HUES6 (cell line): ENCODE measurements at regions not wholly inside any gene's neighbourhood (a gene's known extent, or its start where the extent isn't known, plus 50 kb on each side); places are given as distances from the start of the nearest gene placed in this dataset.

Source experiments
- H3K27ac ChIP-seq: 2 replicates; pipeline ENCODE4 v1.7.0; 2013; ENCODE audit warnings: low read depth, mild to moderate bottlenecking, low read length, inconsistent platforms
- H3K27me3 ChIP-seq: 2 replicates; pipeline ENCODE4 v1.6.1; 2013; ENCODE audit warnings: low read length; ENCODE audit not compliant: control insufficient read depth, insufficient read depth
- H3K36me3 ChIP-seq: 2 replicates; pipeline ENCODE4 v1.6.1; 2013; ENCODE audit warnings: low read length; ENCODE audit not compliant: control insufficient read depth, insufficient read depth
- H3K4me1 ChIP-seq: 2 replicates; pipeline ENCODE4 v1.6.1; 2013; ENCODE audit warnings: low read length; ENCODE audit not compliant: control insufficient read depth, insufficient read depth
- H3K4me3 ChIP-seq: 2 replicates; pipeline ENCODE4 v1.5.1; 2013; ENCODE audit warnings: low read depth, low read length
- H3K9ac ChIP-seq: one replicate; pipeline ENCODE4 v1.6.1; 2013; ENCODE audit warnings: mild to moderate bottlenecking, low read length
- H3K9me3 ChIP-seq: 2 replicates; pipeline ENCODE4 v1.6.1; 2013; ENCODE audit warnings: low read depth, low read length; ENCODE audit not compliant: control insufficient read depth, insufficient read depth

DNA sequence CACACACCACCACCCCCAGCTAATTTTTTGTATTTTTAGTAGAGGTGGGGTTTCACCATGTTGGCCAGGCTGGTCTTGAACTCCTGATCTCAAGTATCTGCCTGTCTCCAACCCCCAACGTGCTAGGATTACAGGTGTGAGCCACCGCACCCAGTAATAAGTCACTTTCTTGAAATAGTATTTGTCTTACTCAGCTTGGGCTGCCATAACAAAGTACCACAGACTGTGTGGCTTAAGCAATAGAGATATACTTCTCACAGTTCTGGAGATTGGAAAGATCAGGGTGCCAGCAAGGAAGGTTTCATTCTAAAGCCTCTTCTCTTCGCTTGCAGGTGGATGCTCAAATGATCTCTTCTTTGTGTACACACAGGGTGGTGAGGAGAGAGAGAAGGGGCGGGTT lies 99.8 kb downstream of the ARRDC3 start:
- Histone ChIP-seq H3K36me3 (no peaks in the 10 kb centered on the region), H3K27me3 (no peaks in the 10 kb centered on the region), H3K27ac (no peak overlapping the region), H3K9me3 (peaks cover 19% of the 10 kb centered on the region), H3K4me1 (peaks cover 12% of the 10 kb centered on the region; the same call in 1 of the 2 replicates), H3K9ac (no peak overlapping the region), H3K4me3 (no peak overlapping the region)

DNA sequence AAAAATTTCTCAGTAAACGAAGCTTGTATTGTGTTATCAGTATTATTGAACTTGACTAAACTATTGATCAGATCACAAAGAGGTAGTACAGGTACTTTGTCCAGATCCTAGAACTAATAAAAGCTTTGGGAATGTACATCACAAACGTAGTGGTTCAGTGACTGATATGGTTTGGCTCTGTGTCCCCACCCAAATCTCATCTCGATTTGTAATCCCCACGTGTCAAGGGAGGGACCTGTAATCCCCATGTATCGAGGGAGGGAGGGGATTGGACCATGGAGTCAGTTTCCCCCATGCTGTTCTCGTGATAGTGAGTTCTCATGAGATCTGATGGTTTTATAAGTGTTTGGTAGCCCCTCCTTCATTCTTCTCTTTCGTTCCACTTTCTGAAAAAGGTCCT lies 100.9 kb downstream of the ARRDC3 start:
- Histone ChIP-seq H3K9ac (no peak overlapping the region), H3K4me1 (peaks cover 12% of the 10 kb centered on the region; the same call in 1 of the 2 replicates), H3K36me3 (no peaks in the 10 kb centered on the region), H3K27ac (no peak overlapping the region), H3K4me3 (no peak overlapping the region), H3K27me3 (no peaks in the 10 kb centered on the region), H3K9me3 (peaks cover 19% of the 10 kb centered on the region)

DNA sequence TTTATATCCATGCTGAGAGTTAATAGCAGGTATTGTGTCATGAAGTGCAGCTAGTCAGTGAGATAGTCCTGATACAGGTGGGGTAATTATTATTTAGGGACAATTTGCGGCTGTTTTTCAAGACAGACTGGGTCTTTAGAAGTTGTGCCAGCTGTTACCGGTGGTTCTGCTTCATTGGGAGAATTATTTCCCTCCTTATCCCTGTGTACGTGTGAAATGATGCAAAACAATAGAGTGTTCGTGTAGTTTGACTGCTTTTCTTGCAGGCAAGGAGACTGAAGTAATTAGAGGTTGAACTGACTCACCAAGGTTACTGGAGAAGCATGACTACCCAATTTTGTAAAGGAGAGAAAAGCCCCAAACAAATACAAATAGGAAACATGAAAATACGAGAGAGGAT lies 101.7 kb downstream of the ARRDC3 start:
- Histone ChIP-seq H3K4me1 (peaks cover 12% of the 10 kb centered on the region; the same call in 1 of the 2 replicates), H3K27me3 (no peaks in the 10 kb centered on the region), H3K36me3 (no peaks in the 10 kb centered on the region), H3K4me3 (no peak overlapping the region), H3K9ac (no peak overlapping the region), H3K27ac (no peak overlapping the region), H3K9me3 (peaks cover 19% of the 10 kb centered on the region)

DNA sequence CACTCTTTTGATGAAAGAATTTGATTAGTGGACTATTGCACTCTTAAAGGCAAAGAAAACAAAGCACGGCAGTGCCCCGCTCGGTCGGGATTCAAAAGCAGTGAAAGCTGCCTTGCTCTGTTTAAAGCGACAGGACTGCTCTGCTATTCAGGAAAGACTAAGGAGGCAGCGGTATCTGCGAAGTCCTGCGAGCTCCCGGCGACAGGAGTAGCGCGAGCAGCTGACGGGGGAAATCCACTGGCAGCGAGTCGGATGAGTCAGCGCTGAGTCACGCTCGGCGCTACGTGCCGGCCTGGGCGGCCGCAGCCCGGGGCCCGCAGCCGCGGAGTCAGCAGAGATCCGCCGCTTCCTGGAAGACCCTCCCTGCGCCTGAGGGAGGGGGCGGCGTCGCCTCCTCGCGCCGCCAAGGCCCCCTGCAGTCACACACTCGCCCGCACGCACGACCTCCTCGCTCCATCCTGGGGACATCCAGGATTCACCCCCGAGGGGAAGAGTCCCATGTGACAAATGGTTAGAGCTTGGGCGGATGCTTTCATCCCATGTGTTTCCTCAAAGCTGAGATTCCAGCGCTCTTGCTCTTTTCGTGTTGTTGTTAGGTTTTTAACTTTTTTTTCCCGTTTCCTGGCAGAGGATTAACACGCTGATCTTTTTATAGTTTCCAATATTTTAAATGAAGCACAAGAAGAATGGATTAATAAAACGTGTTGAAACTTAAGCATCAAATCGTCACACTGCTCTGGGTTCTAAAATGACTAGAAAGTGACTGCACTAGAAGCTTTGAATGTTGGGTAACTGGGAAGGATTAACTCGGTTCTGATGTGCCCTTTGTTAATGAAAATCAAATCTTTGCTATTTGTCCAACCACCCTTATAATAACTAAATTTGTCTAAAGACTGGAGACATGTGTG lies 102.5 kb downstream of the ARRDC3 start:
- peaks cover 14% of the 10 kb centered on the region for H3K9me3 ChIP-seq
- H3K4me1 ChIP-seq: peaks cover 12% of the 10 kb centered on the region; the same call in 1 of the 2 replicates
- H3K27me3 ChIP-seq: no peaks in the 10 kb centered on the region
- peak overlapping the region; percentile 88 for H3K4me3 ChIP-seq
- no peaks in the 10 kb centered on the region for H3K36me3 ChIP-seq
- peak overlapping the region; percentile 93 for H3K9ac ChIP-seq
- peak overlapping the region; percentile 79; the same call in 1 of the 2 replicates for H3K27ac ChIP-seq

DNA sequence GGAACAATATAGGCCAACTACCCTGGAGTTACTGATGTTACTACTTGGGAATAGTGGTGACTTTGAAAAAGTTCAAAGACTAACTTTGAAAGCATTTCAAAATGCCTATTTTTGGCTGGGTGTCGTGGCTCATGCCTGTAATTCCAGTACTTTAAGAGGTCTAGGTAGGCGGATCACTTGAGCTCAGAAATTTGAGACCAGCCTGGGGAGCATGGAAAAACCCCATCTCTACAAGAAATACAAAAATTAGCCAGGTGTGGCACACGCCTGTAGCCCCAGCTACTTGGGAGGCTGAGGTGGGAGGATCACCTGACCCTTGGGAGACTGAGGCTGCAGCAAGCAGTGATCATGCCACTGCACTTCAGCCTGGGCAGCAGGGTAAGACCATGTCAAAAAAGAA lies 105.3 kb downstream of the ARRDC3 start:
- H3K27me3 ChIP-seq: no peaks in the 10 kb centered on the region
- no peak overlapping the region for H3K9ac ChIP-seq
- peaks cover 12% of the 10 kb centered on the region; the same call in 1 of the 2 replicates for H3K4me1 ChIP-seq
- no peak overlapping the region for H3K4me3 ChIP-seq
- peaks cover 1% of the 10 kb centered on the region; the same call in 1 of the 2 replicates for H3K9me3 ChIP-seq
- no peaks in the 10 kb centered on the region for H3K36me3 ChIP-seq
- no peak overlapping the region for H3K27ac ChIP-seq

DNA sequence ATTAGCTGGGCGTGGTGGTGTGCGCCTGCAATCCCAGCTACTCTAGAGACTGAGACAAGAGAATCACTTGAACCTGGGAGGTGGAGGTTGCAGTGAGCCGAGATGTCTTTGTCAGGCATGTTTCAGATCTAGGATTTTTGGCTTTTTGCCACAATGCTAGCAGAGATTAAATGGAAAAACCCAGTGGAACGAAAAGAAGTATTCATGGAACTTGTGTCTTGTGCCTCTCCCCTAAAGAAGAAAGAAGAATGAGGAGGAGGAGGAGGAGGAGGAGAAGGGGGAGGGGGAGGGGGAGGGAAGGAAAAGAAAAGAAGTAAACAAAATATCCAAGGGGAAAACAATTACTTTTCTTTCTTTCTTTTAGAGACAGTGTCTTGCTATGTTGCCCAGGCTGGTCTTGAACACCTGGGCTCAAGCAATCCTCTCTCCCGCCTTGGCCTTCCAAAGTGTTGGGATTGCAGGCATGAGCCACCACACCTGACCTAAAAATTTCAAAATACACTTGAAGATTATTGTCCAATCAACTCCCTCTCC lies 106.0 kb downstream of the ARRDC3 start:
- no peak overlapping the region for H3K4me3 ChIP-seq
- H3K9me3 ChIP-seq: no peaks in the 10 kb centered on the region
- H3K9ac ChIP-seq: no peak overlapping the region
- no peaks in the 10 kb centered on the region for H3K36me3 ChIP-seq
- H3K4me1 ChIP-seq: peaks cover 12% of the 10 kb centered on the region; the same call in 1 of the 2 replicates
- H3K27ac ChIP-seq: no peak overlapping the region
- H3K27me3 ChIP-seq: no peaks in the 10 kb centered on the region

DNA sequence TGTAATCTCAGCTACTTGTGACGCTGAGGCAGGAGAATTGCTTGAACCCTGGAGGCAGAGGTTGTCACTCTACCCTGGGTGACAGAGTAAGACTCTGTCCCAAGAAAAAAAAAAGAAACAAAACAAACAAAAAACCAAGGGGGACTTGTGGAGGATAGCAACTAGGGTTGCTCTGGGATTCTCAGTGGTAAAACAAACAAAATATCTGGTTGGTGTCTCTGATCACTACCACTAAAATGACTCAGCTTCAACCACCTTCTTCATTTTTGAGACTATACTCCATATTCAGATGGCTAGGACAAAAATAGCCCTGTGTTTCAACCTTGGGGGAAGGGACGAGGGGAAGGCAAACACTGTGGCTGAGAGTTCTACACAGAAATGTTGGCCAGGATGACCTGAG lies 110.3 kb downstream of the ARRDC3 start:
- no peaks in the 10 kb centered on the region for H3K27me3 ChIP-seq
- peaks cover 7% of the 10 kb centered on the region for H3K4me1 ChIP-seq
- H3K4me3 ChIP-seq: no peak overlapping the region
- no peaks in the 10 kb centered on the region for H3K9me3 ChIP-seq
- H3K27ac ChIP-seq: no peak overlapping the region
- H3K36me3 ChIP-seq: no peaks in the 10 kb centered on the region
- H3K9ac ChIP-seq: no peak overlapping the region

DNA sequence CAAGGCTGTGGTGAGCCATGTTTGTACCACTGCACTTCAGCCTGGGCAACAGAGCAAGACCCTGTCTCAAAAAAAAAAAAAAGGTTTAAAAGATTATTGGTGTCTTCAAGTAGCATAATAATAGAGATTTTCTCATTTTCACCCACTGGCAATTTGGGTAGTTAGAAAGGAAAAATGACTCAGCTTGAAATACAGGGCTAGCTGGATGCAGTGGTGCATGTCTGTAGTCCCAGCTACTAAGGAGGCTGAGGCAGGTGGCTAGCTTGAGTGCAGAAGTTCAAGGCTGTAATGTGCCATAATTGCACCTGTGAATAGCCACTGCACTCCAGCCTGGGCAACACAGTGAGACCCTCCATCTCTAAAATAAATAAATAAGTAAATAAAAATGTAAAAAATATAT lies 111.1 kb downstream of the ARRDC3 start:
- Histone ChIP-seq H3K4me3 (no peak overlapping the region), H3K4me1 (peaks cover 7% of the 10 kb centered on the region), H3K36me3 (no peaks in the 10 kb centered on the region), H3K9me3 (no peaks in the 10 kb centered on the region), H3K27me3 (no peaks in the 10 kb centered on the region), H3K27ac (no peak overlapping the region), H3K9ac (no peak overlapping the region)

DNA sequence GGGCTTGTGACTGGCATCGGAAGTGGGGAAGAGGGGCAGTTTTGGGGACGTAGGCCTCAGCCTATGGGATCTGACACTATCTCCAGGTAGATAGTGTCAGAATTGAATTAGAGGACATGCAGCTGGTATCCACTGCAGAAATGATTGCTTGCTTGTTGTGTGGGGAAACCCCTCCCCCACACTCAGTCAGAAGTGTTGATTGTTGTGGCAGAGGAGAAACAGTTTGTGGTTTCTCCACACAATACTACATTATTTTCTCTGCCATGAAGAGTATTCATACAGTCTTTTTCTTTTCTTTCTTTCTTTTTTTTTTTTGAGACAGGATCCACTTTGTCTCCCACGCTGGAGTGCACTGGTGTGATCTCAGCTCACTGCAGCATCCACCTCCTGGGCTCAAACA lies 113.9 kb downstream of the ARRDC3 start:
- no peak overlapping the region for H3K9ac ChIP-seq
- no peaks in the 10 kb centered on the region for H3K9me3 ChIP-seq
- peaks cover 7% of the 10 kb centered on the region for H3K4me1 ChIP-seq
- no peaks in the 10 kb centered on the region for H3K27me3 ChIP-seq
- no peaks in the 10 kb centered on the region for H3K36me3 ChIP-seq
- no peak overlapping the region for H3K27ac ChIP-seq
- no peak overlapping the region for H3K4me3 ChIP-seq

DNA sequence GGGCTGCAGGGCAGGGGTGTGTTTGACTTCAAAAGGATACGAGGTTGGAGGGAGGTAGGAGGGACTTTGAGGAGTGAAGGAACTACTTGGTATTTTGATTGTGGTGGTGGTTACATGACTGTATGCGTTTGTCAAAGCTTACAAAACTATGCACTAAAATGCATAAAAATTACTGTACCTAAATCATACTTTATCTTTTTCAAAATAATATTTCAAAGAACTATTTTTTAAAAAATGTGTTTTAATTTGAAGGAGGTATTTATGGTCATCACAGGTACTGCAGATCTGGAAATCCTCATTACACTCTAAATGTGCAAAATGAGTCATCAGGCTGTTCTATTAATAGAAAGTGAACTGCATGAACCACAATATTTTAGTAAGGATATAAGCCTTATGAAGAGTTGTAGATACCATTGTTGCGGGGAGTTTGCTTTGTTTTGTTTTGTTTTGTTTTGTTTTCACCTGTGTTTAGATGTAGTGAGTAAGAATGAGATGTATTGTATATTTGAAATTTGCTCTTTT lies 116.9 kb downstream of the ARRDC3 start:
- Histone ChIP-seq H3K4me3 (no peak overlapping the region), H3K9me3 (no peaks in the 10 kb centered on the region), H3K27ac (no peak overlapping the region), H3K9ac (no peak overlapping the region), H3K4me1 (peaks cover 7% of the 10 kb centered on the region), H3K27me3 (no peaks in the 10 kb centered on the region), H3K36me3 (no peaks in the 10 kb centered on the region)
